H7 (cell line): ENCODE measurements at regions not wholly inside any gene's neighbourhood (a gene's known extent, or its start where the extent isn't known, plus 50 kb on each side); places are given as distances from the start of the nearest gene placed in this dataset.
"Not testable (repeated sequence)": the region's sequence is repeated elsewhere in the genome, so short reads cannot be mapped to it uniquely, and the experiment has no call there.

ENCODE experiments used
- DNase-seq: peaks from one replicate; pipeline ENCODE4 v3.0.0; 2012
- H3K27me3 ChIP-seq: 2 replicates; pipeline ENCODE4 v1.6.0; 2011; ENCODE audit warnings: mild to moderate bottlenecking, low read length; ENCODE audit not compliant: control insufficient read depth, insufficient read depth
- H3K36me3 ChIP-seq: replicated peaks from 2 replicates; pipeline ENCODE4 v1.5.1; 2011; ENCODE audit warnings: low read length; ENCODE audit not compliant: control insufficient read depth, insufficient read depth
- H3K4me3 ChIP-seq: 2 replicates; pipeline ENCODE4 v1.5.1; 2011; ENCODE audit warnings: low read depth, mild to moderate bottlenecking, control low read depth, low read length, moderate library complexity; ENCODE audit not compliant: insufficient read depth

DNA sequence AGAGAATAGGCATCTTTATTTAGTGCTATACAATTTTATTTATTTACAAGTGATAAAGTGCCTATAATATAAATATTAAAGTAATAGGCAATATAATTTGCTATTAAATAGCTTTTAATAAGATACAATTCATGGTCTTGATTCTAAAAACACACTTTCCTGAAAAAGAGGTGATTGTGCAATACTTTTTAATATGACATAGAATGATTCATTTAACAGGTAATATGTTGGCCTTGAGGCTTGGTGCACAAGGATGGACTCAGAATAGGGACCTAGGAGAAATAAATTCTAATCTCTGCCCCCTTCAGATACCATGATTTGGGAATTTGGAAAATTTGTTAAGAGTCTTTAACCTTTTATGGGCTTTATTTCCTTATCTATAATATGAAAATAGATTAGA lies 149.9 kb upstream of the FUT9 start:
- no peaks in the 10 kb centered on the region for H3K27me3 ChIP-seq
- H3K4me3 ChIP-seq: no peak overlapping the region
- no peak for DNase-seq
- no peaks in the 10 kb centered on the region for H3K36me3 ChIP-seq

GRCh38 chr6:95866732-95867131 lies 149.0 kb upstream of the FUT9 start:
- Histone ChIP-seq H3K36me3 (no peaks in the 10 kb centered on the region), H3K27me3 (no peaks in the 10 kb centered on the region), H3K4me3 (no peak overlapping the region)
- DNase-seq: peak; percentile 12

DNA sequence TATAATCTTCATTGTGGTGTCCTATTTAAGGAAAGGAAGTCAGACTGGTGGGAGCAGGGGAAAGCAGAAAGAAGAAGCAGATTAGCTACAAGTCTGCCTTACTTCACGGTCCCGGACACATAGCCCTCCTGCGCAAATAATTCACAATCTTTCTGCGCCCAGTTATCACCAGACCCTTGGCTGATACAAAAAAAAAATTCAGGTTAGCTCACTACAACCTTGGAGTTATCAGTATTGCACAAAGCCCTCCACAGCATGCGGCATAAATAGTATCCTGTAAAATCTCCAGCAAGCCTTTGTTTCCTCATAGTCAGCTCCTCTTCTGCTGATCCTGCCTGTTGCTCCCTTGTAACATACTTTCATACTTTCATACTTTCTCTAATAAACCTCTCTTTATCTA lies 148.6 kb upstream of the FUT9 start:
- Histone ChIP-seq H3K36me3 (no peaks in the 10 kb centered on the region), H3K27me3 (no peaks in the 10 kb centered on the region), H3K4me3 (no peak overlapping the region)
- DNase-seq: no peak

DNA sequence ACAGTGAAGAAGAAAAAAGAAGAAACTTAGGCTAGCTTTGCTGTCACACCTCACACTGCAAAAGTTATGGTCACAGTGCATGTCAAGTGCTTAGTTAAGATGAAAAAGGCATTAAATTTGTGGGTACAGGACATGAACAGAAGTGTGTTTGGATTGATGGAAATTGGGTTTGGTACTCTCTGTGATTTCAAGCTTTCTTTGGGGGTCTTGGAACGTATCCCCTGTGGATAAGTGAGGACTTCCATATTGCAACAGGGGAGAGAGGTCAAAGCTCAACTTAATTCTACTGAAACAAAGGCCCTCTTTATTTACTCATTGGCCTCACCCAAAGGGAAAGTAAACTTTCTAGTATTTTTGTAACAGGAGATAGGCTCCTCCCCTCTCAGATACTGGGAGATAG lies 138.3 kb upstream of the FUT9 start:
- Histone ChIP-seq H3K36me3 (no peaks in the 10 kb centered on the region), H3K4me3 (no peak overlapping the region), H3K27me3 (no peaks in the 10 kb centered on the region)
- no peak for DNase-seq

- no peak for DNase-seq
- Histone ChIP-seq H3K27me3 (no peaks in the 10 kb centered on the region), H3K36me3 (no peaks in the 10 kb centered on the region), H3K4me3 (no peak overlapping the region)
Measured at GRCh38 chr6:95879856-95880255, 135.9 kb upstream of the FUT9 start.

GRCh38 chr6:95882371-95882770 lies 133.4 kb upstream of the FUT9 start:
- Histone ChIP-seq H3K36me3 (no peaks in the 10 kb centered on the region), H3K27me3 (no peaks in the 10 kb centered on the region), H3K4me3 (no peak overlapping the region)
- DNase-seq: no peak

DNA sequence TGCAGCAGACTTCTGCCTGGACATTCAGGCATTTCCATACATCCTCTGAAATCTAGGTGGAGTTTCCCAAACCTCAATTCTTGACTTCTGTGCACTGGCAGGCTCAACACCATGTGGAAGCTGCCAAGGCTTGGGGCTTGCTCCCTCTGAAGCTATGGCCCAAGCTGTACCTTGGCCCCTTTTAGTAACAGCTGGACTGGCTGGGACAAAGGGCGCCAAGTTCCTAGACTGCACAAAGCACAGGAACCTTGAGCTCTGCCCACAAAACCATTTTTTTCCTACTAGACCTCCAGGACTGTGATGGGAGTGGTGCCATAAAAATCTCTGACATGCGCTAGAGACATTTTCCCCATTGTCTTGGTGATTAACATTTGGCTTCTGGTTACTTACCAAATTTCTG lies 127.1 kb upstream of the FUT9 start:
- not testable (repeated sequence) for DNase-seq, H3K27me3 ChIP-seq, H3K36me3 ChIP-seq, H3K4me3 ChIP-seq

- DNase-seq: no peak
Measured at GRCh38 chr6:95905132-95905531, 110.6 kb upstream of the FUT9 start.

GRCh38 chr6:95917034-95917433 lies 98.7 kb upstream of the FUT9 start:
- DNase-seq: no peak
- Histone ChIP-seq H3K27me3 (no peaks in the 10 kb centered on the region), H3K36me3 (no peaks in the 10 kb centered on the region), H3K4me3 (no peak overlapping the region)

More at GRCh38 chr6:95905132-95905531, 110.6 kb upstream of the FUT9 start:
- H3K27me3 ChIP-seq: no peaks in the 10 kb centered on the region
- no peaks in the 10 kb centered on the region for H3K36me3 ChIP-seq
- no peak overlapping the region for H3K4me3 ChIP-seq

DNA sequence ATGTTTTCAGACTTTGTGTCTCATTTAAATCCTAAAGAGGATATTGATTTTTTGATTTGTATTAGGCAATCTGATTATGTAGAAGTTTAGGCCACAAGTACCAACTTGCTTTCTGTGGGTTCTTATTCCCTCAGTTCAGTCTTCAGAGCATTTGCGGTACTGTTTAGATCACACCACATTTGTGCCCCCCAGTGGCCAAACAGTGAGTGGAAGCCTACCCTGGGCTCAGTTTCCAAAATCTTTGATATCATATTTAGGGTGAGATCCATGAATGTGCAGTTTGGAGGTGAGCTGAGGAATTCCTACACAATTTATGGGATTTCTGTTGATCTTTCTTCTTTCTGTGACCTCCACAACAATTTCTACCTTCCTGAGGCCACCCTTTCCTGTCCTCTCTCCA lies 92.3 kb upstream of the FUT9 start:
- Histone ChIP-seq H3K4me3 (no peak overlapping the region), H3K27me3 (no peaks in the 10 kb centered on the region), H3K36me3 (no peaks in the 10 kb centered on the region)
- DNase-seq: peak; percentile 40

GRCh38 chr6:95935736-95936135 lies 80.0 kb upstream of the FUT9 start:
- no peak for DNase-seq
- no peaks in the 10 kb centered on the region for H3K36me3 ChIP-seq
- H3K27me3 ChIP-seq: no peaks in the 10 kb centered on the region

DNA sequence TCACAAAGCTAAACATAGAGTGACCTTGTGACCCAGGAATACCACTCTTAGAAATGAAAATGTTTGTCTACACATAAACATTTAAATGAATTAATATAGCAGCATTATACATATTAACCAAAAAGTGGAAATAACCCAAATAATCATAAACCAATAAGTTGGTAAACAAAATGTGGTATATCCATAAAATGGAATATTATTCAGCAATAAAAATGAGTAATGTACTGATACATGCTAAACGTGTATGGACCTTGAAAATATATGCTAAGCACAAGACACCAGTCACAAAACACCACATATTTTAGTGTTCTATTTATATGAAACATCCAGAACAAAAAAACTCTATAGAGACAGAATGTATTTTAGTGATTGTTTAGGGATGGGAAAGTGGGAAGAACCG lies 68.9 kb upstream of the FUT9 start:
- DNase-seq: no peak

More at GRCh38 chr6:95935736-95936135, 80.0 kb upstream of the FUT9 start:
- H3K4me3 ChIP-seq: no peak overlapping the region

GRCh38 chr6:95948324-95948723 lies 67.5 kb upstream of the FUT9 start:
- DNase-seq: no peak
- H3K27me3 ChIP-seq: no peaks in the 10 kb centered on the region
- H3K36me3 ChIP-seq: no peaks in the 10 kb centered on the region
- no peak overlapping the region for H3K4me3 ChIP-seq

More for the DNA sequence above, 68.9 kb upstream of the FUT9 start:
- H3K4me3 ChIP-seq: no peak overlapping the region
- H3K36me3 ChIP-seq: no peaks in the 10 kb centered on the region
- H3K27me3 ChIP-seq: no peaks in the 10 kb centered on the region

DNA sequence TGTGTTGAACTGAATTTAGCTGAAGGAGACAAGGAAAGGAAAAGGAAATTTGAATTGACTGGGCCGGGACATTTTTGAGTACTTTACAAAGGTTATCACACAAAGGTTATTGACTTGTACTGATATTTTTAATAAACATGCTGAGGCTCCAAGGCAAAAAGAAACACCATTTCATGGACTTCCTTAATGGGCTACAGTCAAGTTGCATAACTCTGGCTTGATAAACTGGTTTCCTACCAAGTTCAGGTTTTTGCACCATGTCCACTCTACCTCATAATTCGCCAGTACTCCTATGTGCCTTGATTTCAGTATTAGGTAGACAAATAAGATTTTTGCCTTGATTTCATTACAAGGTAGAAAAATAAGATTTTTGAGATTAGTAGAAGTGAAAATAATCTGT lies 65.8 kb upstream of the FUT9 start:
- DNase-seq: no peak
- Histone ChIP-seq H3K4me3 (no peak overlapping the region), H3K27me3 (no peaks in the 10 kb centered on the region), H3K36me3 (no peaks in the 10 kb centered on the region)

- no peak for DNase-seq
- H3K27me3 ChIP-seq: no peaks in the 10 kb centered on the region
Measured at GRCh38 chr6:95958686-95959085, 57.1 kb upstream of the FUT9 start.

DNA sequence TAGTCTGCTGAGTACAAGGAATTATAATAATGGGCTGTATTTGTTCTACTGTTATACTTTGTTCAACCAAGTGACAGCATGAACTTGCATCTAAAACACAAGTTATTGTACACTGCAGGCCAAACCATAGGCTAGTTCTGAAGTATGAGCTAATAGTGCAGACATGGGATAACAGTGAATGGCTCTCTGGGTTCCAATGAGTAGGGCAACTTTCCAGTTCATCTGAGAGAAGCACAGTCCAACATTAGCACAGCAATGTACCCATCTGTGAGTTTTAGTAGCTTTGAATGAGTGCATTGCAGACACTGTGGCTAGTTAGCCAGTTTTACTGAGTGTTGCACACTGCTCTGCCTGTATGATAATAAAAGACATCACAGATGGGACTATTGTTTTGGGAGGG lies 56.5 kb upstream of the FUT9 start:
- no peaks in the 10 kb centered on the region for H3K27me3 ChIP-seq
- H3K36me3 ChIP-seq: no peaks in the 10 kb centered on the region
- H3K4me3 ChIP-seq: no peak overlapping the region
- DNase-seq: no peak

More at GRCh38 chr6:95958686-95959085, 57.1 kb upstream of the FUT9 start:
- H3K4me3 ChIP-seq: no peak overlapping the region
- H3K36me3 ChIP-seq: no peaks in the 10 kb centered on the region
